Mesothelial cell of epicardium (in vitro differentiated cells): ENCODE measurements at regions not wholly inside any gene's neighbourhood (a gene's known extent, or its start where the extent isn't known, plus 50 kb on each side); places are given as distances from the start of the nearest gene placed in this dataset.

Source experiments
- DNase-seq, 2 experiments: peaks; one replicate each; pipeline ENCODE4 v3.0.0; 2021; ENCODE audit warnings: low spot score in 2 of 2; ENCODE audit not compliant: unreplicated experiment in 2 of 2
- H3K27ac Mint-ChIP-seq: 2 replicates; pipeline ENCODE4 v1.8.0; 2021; ENCODE audit warnings: mixed read lengths
- H3K27me3 Mint-ChIP-seq: 2 replicates; pipeline ENCODE4 v1.8.0; 2021; ENCODE audit warnings: low read depth, mixed read lengths
- H3K36me3 Mint-ChIP-seq: 2 replicates; pipeline ENCODE4 v1.8.0; 2021; ENCODE audit warnings: mixed read lengths
- H3K4me1 Mint-ChIP-seq: 2 replicates; pipeline ENCODE4 v1.8.0; 2021; ENCODE audit warnings: mixed read lengths
- H3K4me3 Mint-ChIP-seq: 2 replicates; pipeline ENCODE4 v1.8.0; 2021; ENCODE audit warnings: mild to moderate bottlenecking, moderate library complexity, mixed read lengths
- H3K9me3 Mint-ChIP-seq: 2 replicates; pipeline ENCODE4 v1.8.0; 2021; ENCODE audit warnings: mixed read lengths
- TF ChIP-seq, protein P1 (sequence below): fragments of 200-600 bp; sonication (generic); IDR thresholded peaks from one replicate; pipeline ENCODE4 v1.5.0; 2021; ENCODE audit warnings: antibody characterized with exemption; ENCODE audit not compliant: unreplicated experiment

DNA sequence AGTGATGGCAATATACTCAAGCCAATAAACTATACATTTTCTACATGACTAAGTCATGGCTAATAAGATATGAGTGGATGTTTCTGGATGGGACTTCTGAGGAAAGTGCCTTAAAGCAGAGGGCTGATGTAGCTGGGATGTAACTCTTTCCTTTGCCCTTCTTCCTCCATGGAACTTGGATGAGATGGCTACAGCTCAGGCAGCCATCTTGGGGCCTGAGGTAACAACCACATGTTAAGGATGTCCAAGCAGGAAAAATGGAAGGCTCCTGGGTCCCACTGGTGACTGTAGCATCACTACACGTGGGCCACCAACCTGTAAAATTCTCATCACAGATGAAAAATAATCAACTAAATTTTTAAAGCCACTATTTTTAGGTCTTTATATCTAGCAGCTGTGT lies 54.4 kb upstream of the GRIP1 start:
- Mint-ChIP-seq H3K27ac (no peak overlapping the region), H3K4me3 (no peak overlapping the region), H3K36me3 (no peaks in the 10 kb centered on the region), H3K9me3 (peaks cover 6% of the 10 kb centered on the region), H3K4me1 (peaks cover 20% of the 10 kb centered on the region), H3K27me3 (no peaks in the 10 kb centered on the region)
- DNase-seq: no peak
- TF ChIP-seq, protein P1, sequence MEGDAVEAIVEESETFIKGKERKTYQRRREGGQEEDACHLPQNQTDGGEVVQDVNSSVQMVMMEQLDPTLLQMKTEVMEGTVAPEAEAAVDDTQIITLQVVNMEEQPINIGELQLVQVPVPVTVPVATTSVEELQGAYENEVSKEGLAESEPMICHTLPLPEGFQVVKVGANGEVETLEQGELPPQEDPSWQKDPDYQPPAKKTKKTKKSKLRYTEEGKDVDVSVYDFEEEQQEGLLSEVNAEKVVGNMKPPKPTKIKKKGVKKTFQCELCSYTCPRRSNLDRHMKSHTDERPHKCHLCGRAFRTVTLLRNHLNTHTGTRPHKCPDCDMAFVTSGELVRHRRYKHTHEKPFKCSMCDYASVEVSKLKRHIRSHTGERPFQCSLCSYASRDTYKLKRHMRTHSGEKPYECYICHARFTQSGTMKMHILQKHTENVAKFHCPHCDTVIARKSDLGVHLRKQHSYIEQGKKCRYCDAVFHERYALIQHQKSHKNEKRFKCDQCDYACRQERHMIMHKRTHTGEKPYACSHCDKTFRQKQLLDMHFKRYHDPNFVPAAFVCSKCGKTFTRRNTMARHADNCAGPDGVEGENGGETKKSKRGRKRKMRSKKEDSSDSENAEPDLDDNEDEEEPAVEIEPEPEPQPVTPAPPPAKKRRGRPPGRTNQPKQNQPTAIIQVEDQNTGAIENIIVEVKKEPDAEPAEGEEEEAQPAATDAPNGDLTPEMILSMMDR: no peak

DNA sequence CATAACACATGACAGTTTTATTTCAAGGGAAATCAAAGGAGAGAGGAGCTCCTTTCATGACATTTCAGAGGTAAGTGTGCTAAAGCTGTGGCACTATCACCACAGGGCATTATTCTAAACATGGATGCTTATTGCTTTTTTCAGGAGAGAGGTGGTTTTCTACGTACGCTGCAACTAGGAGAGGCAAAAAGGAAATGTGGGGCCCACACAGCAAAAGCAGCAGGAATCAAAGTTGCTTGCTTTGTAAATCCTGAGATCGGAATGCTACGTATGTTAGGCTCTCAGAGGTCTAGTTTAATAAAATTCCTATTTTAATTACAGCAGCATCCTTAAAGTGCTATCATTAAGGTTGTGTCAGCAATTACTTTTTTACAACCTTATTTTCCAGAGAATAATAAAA lies 55.0 kb upstream of the GRIP1 start:
- Mint-ChIP-seq H3K4me1 (peaks cover 20% of the 10 kb centered on the region), H3K9me3 (peaks cover 6% of the 10 kb centered on the region), H3K36me3 (no peaks in the 10 kb centered on the region), H3K27me3 (no peaks in the 10 kb centered on the region), H3K4me3 (no peak overlapping the region), H3K27ac (no peak overlapping the region)
- TF ChIP-seq, protein P1: no peak
- no peak for DNase-seq

DNA sequence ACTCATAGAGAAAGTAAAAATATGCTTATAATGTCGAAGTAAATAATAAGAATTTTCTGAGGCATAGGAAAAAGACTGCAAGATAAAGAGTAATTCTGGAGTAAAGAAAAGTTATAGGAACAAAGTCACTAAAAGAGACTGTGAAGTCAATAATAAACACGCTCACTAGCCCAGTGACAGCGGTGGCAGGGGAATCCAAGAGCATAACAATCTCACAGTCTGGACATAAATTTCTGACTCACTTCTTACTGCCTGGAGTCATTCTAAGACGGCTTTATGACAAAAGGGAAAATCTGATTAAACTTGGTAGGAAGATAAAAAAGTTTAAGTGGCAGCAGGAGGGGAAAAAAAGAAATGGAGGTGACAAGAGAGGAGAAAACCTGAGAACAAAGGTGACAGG lies 56.4 kb upstream of the GRIP1 start:
- H3K9me3 Mint-ChIP-seq: peaks cover 6% of the 10 kb centered on the region
- no peak overlapping the region for H3K27ac Mint-ChIP-seq
- H3K4me3 Mint-ChIP-seq: no peak overlapping the region
- peaks cover 27% of the 10 kb centered on the region for H3K4me1 Mint-ChIP-seq
- TF ChIP-seq, protein P1: no peak
- no peaks in the 10 kb centered on the region for H3K36me3 Mint-ChIP-seq
- DNase-seq: no peak
- no peaks in the 10 kb centered on the region for H3K27me3 Mint-ChIP-seq

DNA sequence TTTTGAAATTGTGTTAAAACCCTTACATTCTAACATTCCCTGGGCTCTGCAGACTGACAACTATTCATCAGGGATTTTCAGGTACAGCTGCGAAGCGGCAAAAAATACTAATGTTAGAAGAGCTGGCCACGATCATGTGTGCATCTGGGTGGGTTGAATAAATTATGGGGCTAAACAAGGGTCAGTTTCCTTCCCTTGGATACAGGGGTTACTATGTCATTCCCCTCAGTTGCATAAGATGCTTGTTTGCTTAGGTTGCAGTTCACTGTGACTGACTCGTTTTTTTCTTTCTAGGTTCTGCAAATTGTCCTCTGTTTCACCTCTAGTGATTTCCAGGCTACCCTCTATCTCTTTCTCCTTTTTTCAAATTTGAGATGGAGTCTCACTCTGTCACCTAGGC lies 58.1 kb upstream of the GRIP1 start:
- peaks cover 6% of the 10 kb centered on the region for H3K9me3 Mint-ChIP-seq
- H3K4me1 Mint-ChIP-seq: peaks cover 29% of the 10 kb centered on the region
- H3K36me3 Mint-ChIP-seq: no peaks in the 10 kb centered on the region
- no peak for DNase-seq
- H3K27ac Mint-ChIP-seq: no peak overlapping the region
- no peaks in the 10 kb centered on the region for H3K27me3 Mint-ChIP-seq
- no peak overlapping the region for H3K4me3 Mint-ChIP-seq
- TF ChIP-seq, protein P1: no peak

DNA sequence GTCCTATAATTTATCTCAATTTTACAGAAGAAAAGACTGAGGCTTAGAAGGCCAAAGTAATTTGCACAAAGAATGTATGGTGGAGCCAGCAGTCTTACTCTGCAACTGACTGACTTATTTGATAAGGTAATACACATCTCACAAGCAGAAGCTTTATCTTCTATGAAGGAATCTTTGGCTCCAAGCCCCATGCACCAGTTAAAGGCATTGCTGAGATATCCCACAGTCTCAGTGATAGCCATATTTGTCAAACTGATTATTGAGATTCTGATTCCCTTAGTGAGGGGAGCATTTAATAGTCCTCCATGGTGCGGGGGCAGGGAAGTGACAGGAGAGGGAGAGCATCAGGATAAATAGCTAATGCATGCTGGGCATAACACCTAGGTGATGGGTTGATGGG lies 60.4 kb upstream of the GRIP1 start:
- DNase-seq: no peak
- Mint-ChIP-seq H3K9me3 (peaks cover 6% of the 10 kb centered on the region), H3K36me3 (no peaks in the 10 kb centered on the region), H3K4me3 (no peak overlapping the region), H3K4me1 (peaks cover 29% of the 10 kb centered on the region), H3K27me3 (no peaks in the 10 kb centered on the region), H3K27ac (no peak overlapping the region)
- TF ChIP-seq, protein P1: no peak
